HG03432 (cell line): ENCODE measurements at regions not wholly inside any gene's neighbourhood (a gene's known extent, or its start where the extent isn't known, plus 50 kb on each side); places are given as distances from the start of the nearest gene placed in this dataset.

Experiments
- ATAC-seq: cut with Tn5 transposase; IDR thresholded peaks from one replicate; pipeline ENCODE4 v1.9.1; 2021; ENCODE audit warnings: mild to moderate bottlenecking, moderate library complexity; ENCODE audit not compliant: unreplicated experiment

- ATAC-seq = no peak
Measured at GRCh38 chr12:126706300-126706699, 1560.7 kb upstream of the TMEM132C start.

GRCh38 chr12:126708492-126708896, 1558.5 kb upstream of the TMEM132C start:
- no peak for ATAC-seq

GRCh38 chr12:126718365-126718764, 1548.6 kb upstream of the TMEM132C start:
- no peak for ATAC-seq

- no peak for ATAC-seq
Measured at GRCh38 chr12:126719912-126720705, 1546.9 kb upstream of the TMEM132C start.

GRCh38 chr12:126726481-126727217, 1540.3 kb upstream of the TMEM132C start:
- ATAC-seq = no peak

GRCh38 chr12:126727218-126728075, 1539.5 kb upstream of the TMEM132C start:
- no peak for ATAC-seq

GRCh38 chr12:126734296-126734695, 1532.7 kb upstream of the TMEM132C start:
- no peak for ATAC-seq

- ATAC-seq = no peak
Measured at GRCh38 chr12:126734710-126735109, 1532.3 kb upstream of the TMEM132C start.

- no peak for ATAC-seq
Measured at GRCh38 chr12:126741536-126742240, 1525.3 kb upstream of the TMEM132C start.

GRCh38 chr12:126742241-126742641, 1524.7 kb upstream of the TMEM132C start:
- no peak for ATAC-seq

- peak; percentile 70 for ATAC-seq
Measured at GRCh38 chr12:126747530-126748149, 1519.3 kb upstream of the TMEM132C start.

GRCh38 chr12:126752021-126752420, 1514.9 kb upstream of the TMEM132C start:
- no peak for ATAC-seq

GRCh38 chr12:126757326-126757725, 1509.6 kb upstream of the TMEM132C start:
- no peak for ATAC-seq

GRCh38 chr12:126760092-126760491, 1506.9 kb upstream of the TMEM132C start:
- no peak for ATAC-seq

GRCh38 chr12:126761420-126761819, 1505.5 kb upstream of the TMEM132C start:
- ATAC-seq = peak; percentile 49

- ATAC-seq = no peak
Measured at GRCh38 chr12:126762150-126762549, 1504.8 kb upstream of the TMEM132C start.

GRCh38 chr12:126763359-126763758, 1503.6 kb upstream of the TMEM132C start:
- ATAC-seq = no peak

GRCh38 chr12:126767334-126767733, 1499.6 kb upstream of the TMEM132C start:
- ATAC-seq = no peak

GRCh38 chr12:126768517-126768916, 1498.5 kb upstream of the TMEM132C start:
- no peak for ATAC-seq

GRCh38 chr12:126770188-126770587, 1496.8 kb upstream of the TMEM132C start:
- no peak for ATAC-seq
